ENCODE measurements at regions not wholly inside any gene's neighbourhood (a gene's known extent, or its start where the extent isn't known, plus 50 kb on each side); places are given as distances from the start of the nearest gene placed in this dataset.

GRCh38 chr7:155973451-155973997, 161.3 kb upstream of the SHH start:
- H3K4me3 Mint-ChIP-seq: no peak overlapping the region
- Histone ChIP-seq H3K27ac (ENCODE audit: low read depth) (no peak overlapping the region), H3K79me2 (replicated peaks; ENCODE audit: insufficient read depth) (no peaks in the 10 kb centered on the region), H2AFZ (no peak overlapping the region), H3K4me1 (ENCODE audit: insufficient read depth) (no peaks in the 10 kb centered on the region), H3K27me3 (ENCODE audit: insufficient read depth) (no peaks in the 10 kb centered on the region), H3K4me2 (no peak overlapping the region), H3K36me3 (ENCODE audit: insufficient read depth) (no peaks in the 10 kb centered on the region), H3F3A (replicated peaks; ENCODE audit: low read depth) (no peaks in the 10 kb centered on the region), H4K20me1 (replicated peaks; ENCODE audit: insufficient read depth) (no peaks in the 10 kb centered on the region), H3K4me3 (no peak overlapping the region), H3K9me2 (ENCODE audit: insufficient read depth) (no peaks in the 10 kb centered on the region)
- peaks cover 7% of the 10 kb centered on the region for H3K27me3 Mint-ChIP-seq (ENCODE audit: insufficient read depth, low read depth, poor library complexity)
- ATAC-seq: no peak
- no peak for DNase-seq (ENCODE audit: low spot score)
- H3K27ac Mint-ChIP-seq: no peak overlapping the region
- TF ChIP-seq STAT1 (IDR thresholded peaks at IDR 0.05; ENCODE audit: unreplicated experiment) (no peak), ZNF462 (CRISPR knock-in tag; IDR thresholded peaks at IDR 0.05) (no peak), POLR2AphosphoS5 (IDR thresholded peaks at IDR 0.05; ENCODE audit: low read depth) (no peak), CREB1 (CRISPR knock-in tag; IDR thresholded peaks at IDR 0.05; ENCODE audit: low read depth) (no peak), ETS1 (IDR thresholded peaks at IDR 0.05) (no peak), ZNF114 (CRISPR knock-in tag; IDR thresholded peaks at IDR 0.05) (no peak)
- no peaks in the 10 kb centered on the region for H3K36me3 Mint-ChIP-seq (ENCODE audit: low read depth)
- no peaks in the 10 kb centered on the region for H3K9me3 Mint-ChIP-seq
- peaks cover 10% of the 10 kb centered on the region for H3K4me1 Mint-ChIP-seq

Data from GM23338 (cell line).